Endometrium (tissue), 2 donors: ENCODE measurements at regions not wholly inside any gene's neighbourhood (a gene's known extent, or its start where the extent isn't known, plus 50 kb on each side); places are given as distances from the start of the nearest gene placed in this dataset.
"Not testable (repeated sequence)": the region's sequence is repeated elsewhere in the genome, so short reads cannot be mapped to it uniquely, and the experiment has no call there.

ENCODE experiments used
- FAIRE-seq: peaks from 2 replicates; lab custom pipeline; 2012; peaks lifted over from hg19 to GRCh38; lab: Jason Lieb, UNC
- donor health status: control.
- donor health status: control.

DNA sequence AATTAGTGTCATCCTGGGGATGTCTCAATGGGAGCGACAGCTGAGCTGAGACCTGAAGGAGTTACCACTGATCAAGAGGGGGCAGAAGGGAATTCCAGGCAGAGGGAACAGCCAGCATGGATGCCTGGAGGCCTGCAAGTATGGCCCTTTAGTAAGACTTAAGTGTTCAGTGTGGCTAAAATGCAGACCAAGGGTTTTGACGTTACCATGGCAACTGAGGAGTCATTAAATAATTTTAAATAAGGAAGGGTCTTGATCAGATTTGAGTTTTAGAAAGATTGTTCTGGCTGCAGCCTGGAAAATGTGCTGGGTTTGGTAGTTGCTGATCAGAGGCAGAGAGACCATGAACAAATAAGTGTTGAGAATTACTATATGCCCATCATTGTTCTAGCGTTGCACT is 285.5 kb downstream of the USP46 start:
- no peak for FAIRE-seq

DNA sequence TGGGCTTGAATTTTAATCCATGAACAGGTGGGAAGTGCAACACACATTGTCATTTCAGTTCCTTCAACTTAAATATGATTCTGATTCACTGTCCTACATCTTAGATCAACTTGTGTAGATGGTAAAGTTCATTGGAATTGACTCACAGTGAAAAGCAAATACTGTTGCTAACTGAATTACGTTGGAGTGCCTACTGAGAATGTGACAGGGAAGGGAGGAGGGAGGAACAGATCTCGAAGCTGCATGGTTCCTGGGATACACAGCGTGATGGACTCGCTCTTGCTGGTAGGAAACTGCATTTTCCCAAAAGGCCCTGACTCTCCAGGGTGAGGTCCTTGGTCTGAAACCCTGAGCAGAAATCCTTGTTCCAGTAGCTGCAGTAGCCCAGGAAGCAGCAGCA is 284.2 kb downstream of the USP46 start:
- FAIRE-seq = no peak

DNA sequence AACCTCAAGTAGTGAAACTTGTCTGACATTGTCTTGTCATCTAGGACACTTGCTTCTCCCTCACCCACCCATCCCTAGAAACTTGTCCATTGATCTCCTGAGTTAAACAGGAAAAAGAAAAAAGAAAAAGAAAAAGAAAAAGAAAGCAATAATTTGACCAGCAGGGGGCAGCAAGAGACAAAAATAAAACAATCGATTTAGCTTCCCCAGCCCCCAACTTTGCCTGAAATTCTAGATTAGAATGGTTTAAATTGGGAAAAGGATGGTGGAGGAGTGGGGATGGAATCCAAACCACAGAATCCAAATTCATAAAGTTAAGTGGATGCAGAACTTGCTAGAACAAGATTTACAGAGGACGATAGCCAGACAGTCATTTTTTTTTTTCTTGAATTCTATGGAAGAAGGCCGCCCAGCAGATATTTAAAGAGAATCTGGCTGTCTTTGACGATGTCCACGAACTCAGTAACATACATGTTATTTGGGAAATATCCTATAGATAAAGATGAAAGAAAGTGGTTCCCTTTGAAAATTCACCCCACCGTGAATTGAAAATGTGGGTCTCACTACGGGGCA is 282.9 kb downstream of the USP46 start:
- peak; percentile 97 for FAIRE-seq

DNA sequence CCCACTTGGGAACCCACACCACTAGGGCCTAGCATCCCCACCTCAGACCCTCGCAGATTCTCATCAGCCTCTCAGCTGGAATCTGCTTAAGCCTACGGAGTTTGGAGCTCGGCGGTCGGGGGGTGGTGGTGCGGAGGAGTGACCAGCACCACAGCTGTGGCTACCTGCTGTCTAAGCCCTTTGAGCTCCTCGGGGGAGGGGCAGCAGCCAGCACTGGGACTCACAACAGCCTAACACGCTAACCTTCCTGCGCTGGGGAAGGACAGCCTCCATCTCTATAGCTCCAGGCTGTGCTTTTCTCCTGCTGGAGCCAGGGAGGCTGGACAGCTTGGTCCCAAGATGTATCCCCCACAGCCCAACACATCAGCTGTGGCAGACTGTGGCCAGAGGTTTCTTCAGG is 281.5 kb downstream of the USP46 start:
- no peak for FAIRE-seq

DNA sequence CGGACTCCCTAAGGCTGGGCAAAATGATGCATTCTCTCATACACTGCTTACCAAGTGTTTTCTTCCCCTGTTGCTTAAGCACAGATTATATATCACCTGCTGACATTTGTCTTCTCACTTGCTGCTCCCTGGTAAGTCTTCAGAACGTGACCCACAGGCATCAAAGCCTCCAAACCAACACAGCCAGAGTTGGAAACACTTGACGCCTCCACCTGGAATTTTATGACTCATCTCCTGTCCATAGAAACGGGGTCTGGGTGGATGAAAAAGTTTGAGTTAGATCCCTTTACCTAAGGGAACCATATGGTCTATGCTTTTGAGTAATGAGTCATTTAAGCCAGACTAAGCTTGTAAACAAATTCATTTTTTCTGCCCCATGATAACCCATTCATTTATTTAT is 251.6 kb downstream of the USP46 start:
- no peak for FAIRE-seq

DNA sequence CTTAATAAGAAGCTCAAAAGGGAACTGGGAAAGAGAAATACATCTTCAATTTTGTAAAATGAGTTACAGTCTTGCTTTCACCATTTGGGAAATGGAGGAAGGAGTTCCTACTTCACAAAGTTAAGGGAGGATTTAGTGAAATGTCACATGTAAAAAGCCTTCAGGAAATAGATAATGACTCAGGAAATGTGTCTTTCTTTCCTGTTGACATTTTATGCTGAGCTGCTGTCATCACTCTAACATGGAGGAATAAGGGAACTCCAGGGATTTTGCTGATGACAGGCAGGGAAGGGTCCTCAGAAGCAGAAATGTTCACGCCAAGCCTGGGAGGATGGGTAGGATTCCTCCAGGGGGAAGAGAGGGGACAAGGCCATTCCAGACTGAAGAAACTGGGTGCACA is 251.1 kb downstream of the USP46 start:
- no peak for FAIRE-seq

DNA sequence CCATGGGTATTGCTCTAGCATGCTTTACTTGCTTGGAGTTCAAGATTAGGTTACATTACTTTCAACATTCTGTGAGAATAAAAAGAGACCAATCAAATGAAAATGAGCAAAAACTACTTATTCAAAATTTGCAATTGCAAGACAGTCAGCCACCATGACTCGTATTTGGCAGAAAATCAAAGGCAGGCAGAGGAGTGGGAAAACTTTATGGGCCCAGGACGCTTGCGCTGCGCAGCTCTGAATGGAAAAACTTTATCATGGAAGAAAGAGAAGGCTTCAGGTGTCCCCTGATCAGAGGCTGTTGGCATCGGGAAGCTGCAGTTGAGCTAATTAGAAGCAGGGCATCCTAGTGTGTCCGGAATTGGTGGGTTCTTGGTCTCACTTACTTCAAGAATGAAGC is 250.6 kb downstream of the USP46 start:
- no peak for FAIRE-seq

DNA sequence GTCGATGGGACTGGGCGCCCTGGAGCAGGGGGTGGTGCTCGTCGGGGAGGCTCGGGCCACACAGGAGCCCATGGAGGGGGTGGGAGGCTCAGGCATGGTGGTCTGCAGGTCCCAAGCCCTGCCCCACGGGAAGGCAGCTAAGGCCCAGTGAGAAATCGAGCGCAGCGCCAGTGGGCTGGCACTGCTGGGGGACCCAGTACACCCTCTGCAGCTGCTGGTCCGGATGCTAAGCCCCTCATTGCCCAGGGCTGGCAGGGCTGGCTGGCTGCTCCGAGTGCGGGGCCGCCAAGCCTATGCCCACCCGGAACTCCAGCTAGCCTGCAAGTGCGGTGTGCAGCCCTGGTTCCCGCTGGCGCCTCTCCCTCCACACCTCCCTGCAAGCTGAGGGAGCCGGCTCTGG is 249.3 kb downstream of the USP46 start:
- not testable (repeated sequence) for FAIRE-seq

DNA sequence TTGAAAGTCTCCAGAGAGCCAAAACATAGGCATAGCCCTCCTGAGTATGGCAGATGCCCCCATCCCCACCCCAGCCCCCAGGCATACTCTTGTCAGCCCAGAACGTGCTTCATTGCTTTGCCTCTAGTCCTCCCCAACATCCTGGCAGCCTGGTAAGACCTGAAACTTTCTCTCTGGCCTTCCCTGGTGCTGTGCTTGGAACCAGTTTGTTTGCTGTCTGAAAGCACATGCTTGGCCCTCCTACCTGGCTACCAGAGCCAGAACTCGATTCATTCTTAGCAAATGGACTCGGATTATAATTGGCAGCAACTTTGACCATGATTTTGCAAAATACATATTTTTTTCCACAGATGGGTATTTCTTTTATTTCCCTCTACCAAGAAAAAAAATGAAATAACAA is 248.1 kb downstream of the USP46 start:
- FAIRE-seq = no peak

DNA sequence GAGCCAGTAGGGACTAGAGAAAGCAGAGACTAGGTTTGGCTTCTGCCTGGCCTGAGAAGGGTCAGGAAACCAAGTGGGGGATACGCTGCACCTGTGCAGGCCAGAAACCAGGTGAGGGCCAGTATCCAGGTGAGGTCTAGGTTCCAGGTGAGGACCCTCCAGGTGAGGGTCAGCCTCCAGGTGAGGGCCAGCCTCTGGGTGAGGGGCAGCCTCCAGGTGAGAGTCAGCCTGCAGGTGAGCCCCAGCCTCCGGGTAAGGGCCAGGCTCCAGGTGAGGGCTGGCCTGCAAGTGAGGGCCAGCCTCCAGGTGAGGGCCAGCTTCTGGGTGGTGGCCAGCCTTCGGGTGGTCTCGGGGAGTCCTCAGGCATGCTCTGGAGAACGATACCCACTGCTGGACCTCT is 238.8 kb downstream of the USP46 start:
- no peak for FAIRE-seq

DNA sequence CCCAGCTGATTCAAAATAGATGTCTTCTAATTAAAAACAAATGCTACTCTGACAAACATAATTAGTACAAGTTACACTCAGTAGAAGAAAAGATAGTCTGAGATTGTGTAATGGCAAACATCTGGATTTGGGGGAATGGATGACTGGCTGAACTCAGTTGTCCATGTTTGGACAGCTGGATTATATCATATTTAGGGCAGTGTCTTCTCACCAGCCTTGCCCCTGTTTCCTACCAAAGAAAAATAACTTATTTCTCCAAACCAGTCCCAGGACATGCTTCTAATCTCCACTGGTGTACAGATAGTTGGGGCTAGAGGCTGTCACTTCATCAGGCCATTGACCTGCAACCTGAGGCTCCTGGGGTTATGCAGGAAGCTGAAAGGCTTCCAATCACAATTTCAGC is 237.3 kb downstream of the USP46 start:
- peak; percentile 97 for FAIRE-seq

DNA sequence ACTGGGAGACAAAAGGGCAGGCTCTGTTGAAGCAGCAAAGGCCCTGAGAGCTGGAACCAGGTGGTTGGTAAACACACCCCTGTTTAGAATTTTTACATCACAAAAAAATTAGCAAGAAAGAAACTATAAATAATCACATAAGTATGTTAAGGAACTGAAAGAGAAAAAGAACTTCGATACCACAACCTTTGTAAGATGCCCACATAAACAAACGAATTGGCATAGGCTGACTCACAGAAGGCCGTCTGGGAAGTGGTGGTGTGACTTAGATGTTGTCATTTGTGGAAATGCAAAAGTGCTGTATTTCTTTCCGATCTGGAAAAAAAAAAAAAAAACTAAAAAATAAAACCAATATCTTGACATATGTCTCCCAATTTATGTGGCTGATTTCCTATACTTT is 235.1 kb downstream of the USP46 start:
- no peak for FAIRE-seq

DNA sequence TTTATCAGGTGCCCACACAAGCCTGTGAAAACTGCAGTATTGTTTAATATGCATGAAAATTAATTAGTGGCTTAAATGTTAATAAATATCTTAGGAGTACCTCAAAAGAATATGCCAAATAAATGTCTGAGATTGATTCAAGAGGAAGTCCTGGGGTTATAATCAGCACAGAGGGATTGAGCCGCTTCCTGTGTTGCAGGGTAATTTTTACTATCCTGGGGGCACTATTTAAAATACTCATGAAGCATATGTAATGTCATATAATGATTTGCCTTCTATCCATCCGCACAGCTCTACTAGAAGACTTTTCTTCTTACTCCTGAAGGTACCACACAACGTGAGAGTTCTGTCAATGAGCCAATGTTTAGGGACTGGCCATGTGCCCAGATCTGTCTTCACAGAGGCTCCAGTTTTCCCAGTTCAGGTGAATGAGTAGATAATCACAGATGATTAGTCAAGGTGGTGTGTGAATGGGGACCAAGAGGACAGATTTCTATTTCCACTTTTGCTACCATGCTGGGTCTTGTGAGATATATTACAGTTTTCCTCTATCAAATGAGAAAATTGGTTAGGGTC is 233.3 kb downstream of the USP46 start:
- FAIRE-seq = no peak

DNA sequence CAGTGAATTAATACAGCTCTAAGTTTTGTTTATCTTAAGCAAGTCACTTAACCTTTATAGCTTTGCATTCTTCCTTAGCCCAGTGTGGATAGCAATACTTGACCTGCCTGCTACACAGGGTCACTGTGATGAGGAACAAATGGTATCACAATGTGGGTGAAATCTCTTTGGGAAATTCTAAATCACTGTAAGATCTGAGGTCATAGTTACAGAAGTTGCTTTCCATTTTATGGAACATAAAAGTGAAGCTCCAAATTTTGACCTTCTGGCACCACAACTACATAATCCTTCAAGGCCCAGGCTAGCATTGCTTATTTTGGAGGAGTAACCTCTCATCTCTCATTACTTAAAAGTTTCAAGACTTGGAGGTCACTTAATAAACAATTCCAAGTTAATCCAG is 227.7 kb downstream of the USP46 start:
- peak; percentile 84 for FAIRE-seq

DNA sequence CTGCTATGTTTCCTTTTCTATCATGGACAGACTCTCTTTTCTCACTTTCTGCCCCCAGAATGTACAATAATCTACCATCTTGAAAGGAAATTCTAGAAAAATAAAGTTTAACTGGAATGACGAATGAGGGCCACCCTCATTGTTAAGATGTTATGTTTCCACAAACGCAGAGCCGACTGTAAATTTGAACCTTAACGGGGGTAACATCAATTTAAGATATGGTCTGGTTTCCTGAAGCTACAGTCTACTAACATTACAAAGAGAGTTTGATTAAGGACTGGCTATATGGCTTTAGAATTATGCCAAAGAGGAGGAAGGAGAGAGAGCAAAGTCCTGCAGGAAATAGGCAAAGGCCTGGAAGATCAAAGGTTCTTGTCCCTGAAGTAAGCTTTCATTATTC is 227.2 kb downstream of the USP46 start:
- no peak for FAIRE-seq

DNA sequence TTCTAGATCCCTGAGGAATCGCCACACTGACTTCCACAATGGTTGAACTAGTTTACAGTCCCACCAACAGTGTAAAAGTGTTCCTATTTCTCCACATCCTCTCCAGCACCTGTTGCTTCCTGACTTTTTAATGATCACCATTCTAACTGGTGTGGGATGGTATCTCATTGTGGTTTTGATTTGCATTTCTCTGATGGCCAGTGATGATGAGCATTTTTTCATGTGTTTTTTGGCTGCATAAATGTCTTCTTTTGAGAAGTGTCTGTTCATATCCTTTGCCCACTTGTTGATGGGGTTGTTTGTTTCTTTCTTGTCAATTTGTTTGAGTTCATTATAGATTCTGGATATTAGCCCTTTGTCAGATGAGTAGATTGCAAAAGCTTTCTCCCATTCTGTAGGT is 216.6 kb downstream of the USP46 start:
- FAIRE-seq = not testable (repeated sequence)

DNA sequence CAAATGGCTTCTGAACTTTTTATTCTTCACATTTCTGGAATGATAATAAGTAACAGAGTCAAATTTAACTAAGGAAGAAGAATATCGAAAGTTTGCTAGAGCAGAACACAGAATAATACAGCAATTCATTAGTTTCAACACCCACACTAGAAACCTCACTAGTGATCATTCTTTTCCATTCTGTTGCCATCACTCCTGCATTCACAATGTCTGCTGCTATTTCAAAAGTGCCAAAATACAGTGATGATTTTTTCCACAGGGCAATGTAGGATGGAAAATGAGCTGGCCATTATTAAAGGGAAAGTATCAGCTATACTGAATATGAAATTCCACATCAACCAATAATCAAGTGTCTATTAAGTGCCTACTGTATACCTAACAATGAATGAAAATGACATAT is 186.7 kb downstream of the USP46 start:
- no peak for FAIRE-seq

DNA sequence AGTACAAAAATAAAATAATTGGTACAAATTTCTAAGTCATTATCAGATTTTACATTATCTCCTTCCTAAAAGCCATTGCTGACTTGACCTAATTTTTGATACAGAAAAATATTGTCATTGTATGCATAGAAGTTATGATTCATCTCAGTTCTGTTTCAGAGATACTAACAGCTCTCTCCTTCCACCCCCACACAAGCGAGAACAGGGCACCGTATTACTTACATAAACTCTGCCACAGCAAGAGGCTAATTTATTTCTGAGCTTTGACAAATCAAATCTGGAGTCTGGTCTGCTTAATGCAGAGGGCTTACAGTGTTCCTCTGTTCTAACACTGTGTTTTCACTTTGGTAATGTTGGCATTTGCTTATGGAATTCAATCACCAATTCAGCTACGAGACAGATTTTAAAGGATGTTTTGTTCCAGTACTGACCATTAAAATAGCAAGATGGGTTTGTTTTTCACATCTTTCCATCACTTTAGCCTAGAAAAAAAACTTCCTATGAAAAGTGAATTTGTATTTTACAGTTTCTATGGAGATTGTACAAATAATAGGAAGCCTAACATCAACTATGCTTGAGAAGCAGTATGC is 181.8 kb downstream of the USP46 start:
- FAIRE-seq = no peak

DNA sequence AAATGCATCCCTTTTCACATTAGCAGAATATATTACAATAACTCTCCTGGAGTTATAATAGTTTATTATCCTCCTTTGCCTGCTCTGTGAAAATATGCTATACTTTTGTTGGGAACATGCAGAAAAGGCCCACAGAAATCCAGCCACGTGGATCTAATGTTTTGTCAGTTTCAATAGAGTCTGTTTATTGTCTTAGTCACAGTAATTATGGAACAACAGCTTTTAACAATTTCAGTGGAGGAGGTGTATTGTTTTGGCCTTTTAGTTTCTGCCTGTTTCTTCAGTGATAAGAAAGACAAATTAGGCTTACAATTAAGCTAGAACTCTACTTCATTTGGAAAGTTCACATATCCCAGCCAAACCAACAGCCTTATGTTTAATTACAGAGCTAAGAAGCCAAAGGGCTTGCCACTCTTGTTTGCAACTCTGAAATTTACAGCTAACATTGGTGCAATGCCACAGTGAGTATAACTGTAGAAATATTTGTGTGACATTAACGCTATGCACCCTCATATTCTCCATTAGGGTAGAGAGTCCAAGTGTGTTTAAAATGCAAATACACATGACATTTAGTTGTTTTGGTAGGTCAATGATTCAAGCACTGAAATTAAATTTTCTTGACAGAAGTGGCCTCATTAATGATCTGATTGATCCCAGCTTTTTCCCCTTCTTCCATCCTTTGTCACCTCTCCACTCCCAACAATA is 175.8 kb downstream of the USP46 start:
- FAIRE-seq = peak; percentile 95

DNA sequence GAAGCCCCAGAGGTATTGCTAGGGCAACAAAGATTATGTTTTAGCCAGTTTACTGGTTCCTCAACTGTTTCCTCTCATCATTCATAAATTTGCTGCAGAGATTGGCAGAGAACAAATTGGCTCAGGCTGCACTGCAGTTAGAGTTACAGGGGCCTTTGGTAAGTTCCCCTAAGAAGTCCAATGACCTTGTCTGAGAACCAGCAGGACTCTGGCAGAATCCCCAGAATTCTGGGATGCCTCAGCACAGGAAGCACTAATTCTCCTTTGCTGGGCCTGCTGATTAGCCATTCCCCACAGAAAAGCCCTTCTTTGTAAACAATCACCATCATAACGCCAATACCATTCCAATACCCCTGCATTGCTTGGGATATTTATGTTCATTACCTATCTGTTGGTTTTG is 151.3 kb downstream of the USP46 start:
- FAIRE-seq = no peak

DNA sequence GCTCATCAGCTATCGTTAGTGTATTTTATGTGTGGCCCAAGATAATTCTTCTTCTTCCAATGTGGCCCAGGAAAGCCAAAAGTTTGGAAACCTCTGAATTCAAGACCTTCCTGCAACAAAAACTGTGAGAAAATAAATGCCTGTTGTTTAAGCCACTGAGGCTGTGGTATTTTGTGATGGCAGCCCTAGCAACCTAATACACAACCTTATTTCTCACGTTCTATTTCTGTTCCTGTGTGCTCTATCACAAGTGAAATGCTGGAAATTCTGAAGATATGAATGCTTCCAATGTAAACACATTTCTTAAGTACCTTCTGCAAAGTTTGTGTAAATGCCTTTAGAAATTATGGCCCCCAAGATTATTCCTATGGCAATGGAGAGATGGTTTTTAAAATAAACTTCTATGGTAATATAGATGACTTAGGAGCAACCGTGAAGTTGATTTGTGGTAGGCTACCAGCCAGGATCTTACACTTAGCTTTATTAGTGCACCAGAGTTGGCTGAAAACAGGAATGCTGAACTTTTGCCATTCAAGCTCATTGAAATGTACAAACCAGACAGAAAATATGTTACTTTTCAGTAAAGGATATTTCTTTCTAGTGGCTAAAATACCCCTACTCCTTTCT is 148.0 kb downstream of the USP46 start:
- FAIRE-seq = no peak

DNA sequence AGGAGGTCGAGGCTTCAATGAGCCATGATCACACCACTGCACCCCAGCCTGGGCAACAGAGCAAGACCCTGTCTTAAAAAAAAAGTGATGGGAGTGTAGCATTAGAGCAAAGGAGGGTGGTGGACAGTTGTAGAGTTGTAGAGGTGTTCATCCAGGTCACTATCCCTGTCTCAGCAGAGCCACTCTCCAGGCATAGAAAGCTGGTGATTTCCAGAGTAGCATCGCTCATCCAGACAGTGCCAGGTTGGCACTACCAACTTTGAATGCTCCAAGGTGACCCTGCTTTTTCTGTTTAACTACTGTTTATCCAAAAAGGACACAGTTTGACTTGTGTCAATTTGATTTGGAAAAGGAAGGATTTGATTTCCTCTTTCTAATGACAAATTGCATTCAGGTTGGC is 147.3 kb downstream of the USP46 start:
- FAIRE-seq = no peak

DNA sequence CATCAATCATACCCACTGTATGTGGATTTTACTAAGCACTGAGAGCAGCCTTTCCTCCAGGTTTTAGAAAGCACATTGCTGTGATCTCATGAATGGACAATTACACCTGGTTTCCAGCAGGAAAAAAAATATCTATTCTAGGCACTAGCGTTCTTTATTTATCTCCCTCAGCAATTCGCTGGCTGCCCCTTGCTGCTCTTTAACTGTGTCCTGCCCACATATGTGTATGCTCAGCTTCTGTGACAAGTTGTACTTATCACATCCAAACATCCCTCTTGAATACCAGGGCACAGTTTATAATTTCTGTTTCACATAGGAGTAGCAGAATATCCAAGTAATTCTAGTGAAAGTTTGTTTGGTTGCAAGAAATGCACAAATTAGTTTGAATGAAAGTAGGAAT is 146.8 kb downstream of the USP46 start:
- no peak for FAIRE-seq
